Stimulated activated memory B cell treated with anti-CD40 and anti-IgM and Interleukin-4, amounts not matched to agents 10 μg/mL and 1 μg/mL and 100 μg/mL, for 72 hours (primary cell): ENCODE measurements at regions not wholly inside any gene's neighbourhood (a gene's known extent, or its start where the extent isn't known, plus 50 kb on each side); places are given as distances from the start of the nearest gene placed in this dataset.
A peak's percentile ranks its signal among the peaks of the same experiment; 100 is the strongest.
"Not testable (repeated sequence)": the region's sequence is repeated elsewhere in the genome, so short reads cannot be mapped to it uniquely, and the experiment has no call there.

Experiments used
- ATAC-seq: fragments of 150-1000 bp; cut with Tn5 transposase; 2 replicates; pipeline ENCODE4 v1.10.0; 2021
- H3K27ac Mint-ChIP-seq: one replicate; pipeline ENCODE4 v1.8.0; 2022; ENCODE audit warnings: mild to moderate bottlenecking, mixed read lengths
- H3K27me3 Mint-ChIP-seq: one replicate; pipeline ENCODE4 v1.8.0; 2022; ENCODE audit warnings: mixed read lengths
- H3K36me3 Mint-ChIP-seq: one replicate; pipeline ENCODE4 v1.8.0; 2022; ENCODE audit warnings: mixed read lengths
- H3K4me1 Mint-ChIP-seq: one replicate; pipeline ENCODE4 v1.8.0; 2022; ENCODE audit warnings: mixed read lengths
- H3K4me3 Mint-ChIP-seq: one replicate; pipeline ENCODE4 v1.8.0; 2022; ENCODE audit warnings: mild to moderate bottlenecking, moderate library complexity, mixed read lengths
- H3K9me3 Mint-ChIP-seq: one replicate; pipeline ENCODE4 v1.8.0; 2022; ENCODE audit warnings: mixed read lengths

DNA sequence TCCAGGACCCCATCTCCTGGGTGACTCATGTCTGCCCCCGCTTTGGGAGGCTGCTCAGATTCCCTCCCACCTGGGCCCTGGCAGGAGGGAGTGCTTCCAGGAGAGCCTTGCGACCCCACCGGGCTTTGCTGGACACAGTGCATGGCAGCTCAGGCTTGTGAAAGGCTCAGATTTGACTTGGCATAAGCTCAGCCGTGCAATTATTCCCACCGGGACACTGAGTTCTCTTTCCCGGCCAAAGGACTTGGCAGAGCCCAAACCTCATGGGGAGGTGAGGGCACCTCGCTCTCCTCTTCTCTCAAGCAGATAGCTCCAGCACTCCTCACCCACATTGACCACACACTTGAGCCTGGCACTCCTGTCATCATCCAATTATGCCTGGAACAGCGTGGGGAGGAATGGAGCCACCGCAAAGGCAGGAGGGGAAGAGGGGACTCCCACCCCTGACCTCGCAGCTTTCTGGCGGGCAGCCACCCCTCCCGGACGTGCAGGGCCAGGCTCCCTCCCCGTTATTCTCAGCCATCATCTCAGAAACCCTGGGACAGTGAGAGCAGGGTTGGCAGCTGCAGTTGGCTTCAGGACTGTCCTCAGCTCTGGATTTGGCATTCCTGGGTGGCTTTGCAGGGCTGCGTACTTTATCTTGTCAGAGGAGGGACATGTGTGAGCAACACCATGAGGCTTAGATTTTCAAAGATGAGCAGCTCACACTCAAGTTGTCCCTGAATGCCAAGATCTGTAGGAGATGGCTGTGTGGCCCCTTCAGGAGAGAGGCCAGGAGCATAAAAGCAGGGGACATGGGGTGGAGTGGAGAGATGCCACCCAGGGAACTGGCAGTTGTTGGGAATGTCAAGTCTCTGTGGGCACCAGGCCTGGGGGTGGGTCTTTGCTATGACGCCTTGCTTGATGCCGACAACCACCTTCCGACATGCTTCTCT is 306.2 kb downstream of the TEX29 start:
- Mint-ChIP-seq H3K4me3 (no peak overlapping the region), H3K27me3 (no peaks in the 10 kb centered on the region), H3K9me3 (peaks cover 2% of the 10 kb centered on the region), H3K4me1 (no peaks in the 10 kb centered on the region), H3K27ac (no peak overlapping the region), H3K36me3 (no peaks in the 10 kb centered on the region)
- ATAC-seq = peak; percentile 17

DNA sequence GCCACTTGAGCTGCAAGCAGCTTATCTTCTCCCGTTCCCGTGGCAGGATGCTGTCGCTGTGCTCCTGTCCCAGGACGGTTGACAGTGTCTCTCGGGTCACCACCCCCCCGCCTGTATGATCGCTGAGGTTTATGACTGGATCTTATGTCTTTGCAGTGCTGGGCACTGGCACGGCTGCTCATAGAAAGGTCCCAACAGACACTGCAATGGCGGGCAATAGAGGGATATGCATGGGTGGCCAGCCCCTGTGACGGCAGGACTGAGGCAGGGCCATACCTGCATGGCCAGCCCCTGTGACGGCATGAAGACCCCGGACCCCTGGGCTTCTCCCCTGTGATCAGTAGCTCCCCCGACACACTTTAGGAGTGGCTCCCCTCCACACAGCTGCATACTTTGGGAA is 307.2 kb downstream of the TEX29 start:
- ATAC-seq = no peak
- Mint-ChIP-seq H3K27ac (no peak overlapping the region), H3K27me3 (no peaks in the 10 kb centered on the region)

DNA sequence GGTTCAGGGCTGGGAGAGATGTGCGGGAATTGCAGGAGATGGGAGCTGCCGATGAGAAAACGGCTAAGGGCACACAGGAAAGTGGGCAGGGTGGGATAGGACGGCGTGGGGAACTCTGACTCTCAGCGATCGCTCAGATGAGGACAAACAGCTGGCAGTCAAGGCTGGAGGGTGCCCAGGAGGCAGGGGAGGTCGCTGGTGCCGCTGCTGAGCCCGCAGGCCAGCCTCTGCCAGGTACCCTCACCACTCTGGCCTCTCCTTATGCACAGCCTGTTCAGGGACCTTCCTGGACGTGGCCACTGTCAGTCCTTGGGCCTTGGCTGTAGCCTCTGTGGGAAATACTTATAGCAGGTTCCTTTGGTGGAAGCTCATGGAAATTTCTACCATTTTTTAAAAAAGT is 308.6 kb downstream of the TEX29 start:
- Mint-ChIP-seq H3K27ac (no peak overlapping the region), H3K36me3 (no peaks in the 10 kb centered on the region), H3K9me3 (peaks cover 2% of the 10 kb centered on the region), H3K27me3 (no peaks in the 10 kb centered on the region), H3K4me3 (no peak overlapping the region), H3K4me1 (no peaks in the 10 kb centered on the region)
- no peak for ATAC-seq

More for the DNA sequence above, 307.2 kb downstream of the TEX29 start:
- Mint-ChIP-seq H3K4me1 (no peaks in the 10 kb centered on the region), H3K4me3 (no peak overlapping the region), H3K36me3 (no peaks in the 10 kb centered on the region), H3K9me3 (peaks cover 2% of the 10 kb centered on the region)

DNA sequence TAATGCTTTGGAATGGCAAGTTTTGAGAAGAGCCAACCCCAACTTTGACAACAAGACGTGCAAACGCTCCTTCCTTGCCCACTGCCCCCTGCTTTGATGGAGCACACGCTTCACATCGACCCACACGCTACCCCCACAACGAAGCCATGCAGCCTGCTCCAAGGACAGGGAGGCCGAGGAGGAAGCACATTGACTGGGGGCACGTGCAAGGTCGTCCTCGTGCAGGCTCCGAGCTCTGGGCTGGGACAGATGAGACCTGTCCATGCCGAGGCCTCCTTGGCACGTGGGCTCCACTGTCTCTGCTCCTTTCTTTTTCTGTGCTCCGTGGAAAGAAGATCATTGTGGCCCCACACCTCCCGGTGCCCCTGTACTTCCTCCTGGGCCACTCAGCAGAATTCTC is 309.0 kb downstream of the TEX29 start:
- no peak overlapping the region for H3K4me3 Mint-ChIP-seq
- no peak for ATAC-seq
- peaks cover 2% of the 10 kb centered on the region for H3K9me3 Mint-ChIP-seq
- H3K4me1 Mint-ChIP-seq = no peaks in the 10 kb centered on the region
- H3K27me3 Mint-ChIP-seq = no peaks in the 10 kb centered on the region
- H3K36me3 Mint-ChIP-seq = no peaks in the 10 kb centered on the region
- H3K27ac Mint-ChIP-seq = no peak overlapping the region

DNA sequence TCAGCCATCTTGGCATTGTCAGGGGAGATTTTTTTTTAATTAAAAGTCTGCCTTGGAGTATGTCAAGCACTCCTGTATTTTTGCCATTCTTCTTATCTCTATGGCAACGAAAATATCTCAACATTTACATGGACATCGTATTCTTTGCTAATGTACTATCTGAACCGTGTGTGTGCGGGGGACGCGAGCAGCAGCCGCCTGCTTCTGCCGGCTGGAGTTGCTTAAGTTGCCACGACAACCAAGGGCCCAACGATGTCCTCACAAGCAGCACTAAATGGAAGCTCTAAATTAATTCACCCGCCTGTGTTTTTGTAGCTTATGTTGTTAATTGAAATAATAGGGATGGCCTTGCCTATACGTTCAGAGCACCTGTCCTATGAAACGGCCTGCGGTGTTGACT is 309.5 kb downstream of the TEX29 start:
- Mint-ChIP-seq H3K27ac (no peak overlapping the region), H3K36me3 (no peaks in the 10 kb centered on the region), H3K27me3 (no peaks in the 10 kb centered on the region), H3K9me3 (peaks cover 2% of the 10 kb centered on the region), H3K4me3 (no peak overlapping the region), H3K4me1 (no peaks in the 10 kb centered on the region)
- ATAC-seq = no peak

DNA sequence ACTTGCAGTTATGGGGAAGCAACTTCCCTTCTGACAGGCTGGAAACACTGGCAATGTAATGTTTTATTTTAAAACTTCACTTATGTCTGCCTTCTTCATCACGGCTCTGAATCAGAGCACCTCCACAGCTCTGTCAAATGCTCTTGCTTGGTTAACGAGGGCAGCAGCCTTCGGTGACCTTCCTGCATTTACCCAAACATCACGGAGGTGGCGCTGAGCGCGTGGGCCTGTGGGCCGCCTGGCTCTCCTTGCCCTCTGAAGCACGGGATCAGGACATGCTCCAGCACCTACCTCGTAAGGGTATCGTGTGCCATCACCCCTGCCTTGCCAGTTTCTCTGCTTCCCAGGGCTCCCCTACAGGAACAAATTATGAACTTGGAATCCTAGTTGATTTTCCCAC is 310.0 kb downstream of the TEX29 start:
- H3K36me3 Mint-ChIP-seq = no peaks in the 10 kb centered on the region
- ATAC-seq = no peak
- no peaks in the 10 kb centered on the region for H3K4me1 Mint-ChIP-seq
- no peak overlapping the region for H3K27ac Mint-ChIP-seq
- no peak overlapping the region for H3K4me3 Mint-ChIP-seq
- no peaks in the 10 kb centered on the region for H3K27me3 Mint-ChIP-seq
- peaks cover 2% of the 10 kb centered on the region for H3K9me3 Mint-ChIP-seq

DNA sequence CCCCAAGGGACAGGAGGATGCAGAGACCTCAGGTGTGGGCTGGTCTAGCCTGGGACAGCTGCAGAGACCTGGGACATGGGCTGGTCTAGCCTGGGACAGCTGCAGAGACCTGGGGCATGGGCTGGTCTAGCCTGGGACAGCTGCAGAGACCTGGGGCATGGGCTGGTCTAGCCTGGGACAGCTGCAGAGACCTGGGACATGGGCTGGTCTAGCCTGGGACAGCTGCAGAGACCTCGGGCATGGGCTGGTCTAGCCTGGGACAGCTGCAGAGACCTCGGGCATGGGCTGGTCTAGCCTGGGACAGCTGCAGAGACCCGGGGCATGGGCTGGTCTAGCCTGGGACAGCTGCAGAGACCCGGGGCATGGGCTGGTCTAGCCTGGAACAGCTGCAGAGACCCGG is 310.8 kb downstream of the TEX29 start:
- not testable (repeated sequence) for ATAC-seq, H3K4me3 Mint-ChIP-seq, H3K9me3 Mint-ChIP-seq, H3K36me3 Mint-ChIP-seq, H3K27me3 Mint-ChIP-seq, H3K27ac Mint-ChIP-seq, H3K4me1 Mint-ChIP-seq

DNA sequence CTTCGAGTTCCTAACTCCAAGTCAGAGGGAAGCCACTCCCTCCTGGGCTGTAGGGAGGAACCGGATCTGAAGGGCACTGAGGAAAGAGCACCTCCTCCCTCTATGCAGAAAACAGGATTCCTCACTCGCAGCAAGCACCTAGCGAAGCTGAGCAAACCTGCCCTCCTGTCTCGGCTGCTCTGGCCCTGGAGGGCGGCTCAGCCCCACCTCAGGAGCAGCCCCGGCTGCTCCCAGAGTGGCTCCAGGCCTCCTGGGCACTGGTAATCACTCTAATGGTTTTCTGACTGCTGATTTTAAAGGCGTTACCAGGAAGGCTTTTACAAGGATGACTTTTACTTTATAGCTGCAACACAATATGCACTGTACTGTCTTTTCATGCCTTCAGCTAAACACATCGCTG is 312.5 kb downstream of the TEX29 start:
- no peaks in the 10 kb centered on the region for H3K27me3 Mint-ChIP-seq
- H3K9me3 Mint-ChIP-seq = peaks cover 2% of the 10 kb centered on the region
- H3K27ac Mint-ChIP-seq = no peak overlapping the region
- no peak for ATAC-seq
- H3K36me3 Mint-ChIP-seq = no peaks in the 10 kb centered on the region
- H3K4me3 Mint-ChIP-seq = no peak overlapping the region
- H3K4me1 Mint-ChIP-seq = no peaks in the 10 kb centered on the region

DNA sequence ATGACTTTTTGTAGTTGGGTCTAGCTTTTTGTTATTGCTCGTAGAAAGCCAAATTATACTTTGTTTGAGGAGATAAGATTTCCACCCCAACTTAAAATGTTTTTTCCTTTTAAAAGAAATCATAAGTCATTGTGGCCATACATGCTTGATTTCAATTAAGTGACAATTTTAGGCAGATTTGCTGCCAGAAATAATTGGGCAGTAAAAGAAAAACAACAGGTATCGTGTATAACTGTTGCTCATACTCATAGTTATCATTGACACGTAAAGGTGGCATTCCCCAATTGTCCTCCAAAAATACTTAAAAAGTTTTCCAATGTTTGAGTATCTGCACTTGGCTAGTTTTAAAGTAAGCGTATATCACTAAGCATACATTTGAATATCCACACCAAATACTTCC is 313.0 kb downstream of the TEX29 start:
- Mint-ChIP-seq H3K4me3 (no peak overlapping the region), H3K36me3 (no peaks in the 10 kb centered on the region), H3K9me3 (peaks cover 2% of the 10 kb centered on the region), H3K27ac (no peak overlapping the region), H3K27me3 (no peaks in the 10 kb centered on the region), H3K4me1 (no peaks in the 10 kb centered on the region)
- ATAC-seq = no peak

DNA sequence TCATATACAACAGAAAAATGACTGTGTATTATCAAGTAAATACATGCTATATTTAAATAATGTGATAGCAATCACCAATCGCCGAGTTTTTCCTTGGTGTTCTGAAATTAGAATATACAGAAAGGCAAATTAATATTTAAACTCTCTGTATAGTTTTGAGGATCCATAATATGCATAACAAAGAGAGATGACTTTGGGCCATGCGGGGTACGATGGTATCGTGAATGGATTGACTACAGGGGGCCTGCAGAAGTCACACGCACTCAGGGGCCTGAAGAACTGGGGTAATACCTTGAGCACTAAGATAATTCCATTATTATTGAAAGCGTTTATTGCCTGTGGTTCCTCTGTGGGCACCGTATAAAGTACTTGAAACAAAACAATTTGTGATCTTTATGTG is 314.0 kb downstream of the TEX29 start:
- Mint-ChIP-seq H3K4me3 (no peak overlapping the region), H3K27me3 (no peaks in the 10 kb centered on the region), H3K27ac (no peak overlapping the region), H3K4me1 (no peaks in the 10 kb centered on the region), H3K9me3 (no peaks in the 10 kb centered on the region), H3K36me3 (no peaks in the 10 kb centered on the region)
- no peak for ATAC-seq

DNA sequence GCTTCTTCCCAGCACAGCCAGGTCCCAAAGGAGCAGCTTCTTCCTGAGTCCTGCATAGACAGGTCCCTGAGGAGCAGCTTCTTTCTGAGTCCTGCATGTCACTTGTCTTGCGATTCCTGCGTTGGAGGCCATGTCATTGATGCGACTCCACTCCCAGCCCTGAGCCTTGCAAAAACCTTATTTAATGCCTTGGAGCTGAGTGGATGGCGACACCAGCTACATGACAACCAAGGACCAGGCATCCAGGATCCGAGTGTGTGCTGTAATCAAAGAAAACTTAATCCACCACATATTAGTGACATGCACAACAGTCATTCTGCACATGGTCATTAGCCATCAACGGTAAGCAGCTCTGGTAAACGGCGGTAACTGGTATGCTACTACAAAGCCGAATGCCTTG is 315.8 kb downstream of the TEX29 start:
- Mint-ChIP-seq H3K27ac (no peak overlapping the region), H3K36me3 (no peaks in the 10 kb centered on the region), H3K4me3 (no peak overlapping the region), H3K9me3 (no peaks in the 10 kb centered on the region), H3K27me3 (no peaks in the 10 kb centered on the region), H3K4me1 (no peaks in the 10 kb centered on the region)
- ATAC-seq = no peak

DNA sequence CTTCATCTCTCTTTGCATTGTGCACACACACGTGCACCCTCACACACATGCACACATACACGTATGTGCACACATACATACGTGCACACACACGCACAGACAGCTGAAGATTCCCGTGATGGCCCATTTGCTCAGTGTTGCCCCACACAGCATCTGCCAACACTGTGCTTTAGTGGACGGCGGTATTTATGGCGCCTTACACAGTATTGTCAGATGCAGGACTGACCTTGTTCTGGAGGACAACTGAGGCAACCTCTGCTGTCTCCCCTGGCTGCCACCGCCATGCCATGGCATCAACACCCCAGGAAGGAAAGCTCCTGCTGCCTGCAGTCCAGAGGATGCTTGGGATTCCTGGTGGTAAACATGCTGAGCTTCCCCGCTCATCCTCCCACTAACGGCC is 316.4 kb downstream of the TEX29 start:
- Mint-ChIP-seq H3K36me3 (no peaks in the 10 kb centered on the region), H3K9me3 (no peaks in the 10 kb centered on the region), H3K4me3 (no peak overlapping the region), H3K4me1 (no peaks in the 10 kb centered on the region), H3K27ac (no peak overlapping the region), H3K27me3 (no peaks in the 10 kb centered on the region)
- ATAC-seq = no peak

DNA sequence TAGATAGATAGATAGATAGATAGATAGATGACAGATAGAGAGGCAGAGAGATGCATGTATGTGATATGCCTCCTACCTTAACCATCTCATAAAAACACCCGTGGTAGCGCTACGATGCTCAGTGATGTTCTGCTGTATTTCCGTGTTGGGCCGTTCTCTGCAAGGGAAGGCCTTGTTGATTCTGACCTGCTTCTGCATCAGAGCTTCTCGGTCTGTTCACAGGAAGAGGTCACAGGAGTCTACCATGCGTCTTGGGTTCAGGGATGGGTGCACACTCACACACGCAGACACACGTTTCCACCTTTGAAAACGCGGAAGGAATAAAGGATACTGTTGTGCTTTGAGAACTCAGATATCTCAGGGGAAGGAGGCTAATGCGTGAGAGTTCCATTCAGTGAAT is 316.9 kb downstream of the TEX29 start:
- no peaks in the 10 kb centered on the region for H3K36me3 Mint-ChIP-seq
- no peaks in the 10 kb centered on the region for H3K9me3 Mint-ChIP-seq
- no peaks in the 10 kb centered on the region for H3K27me3 Mint-ChIP-seq
- no peaks in the 10 kb centered on the region for H3K4me1 Mint-ChIP-seq
- H3K27ac Mint-ChIP-seq = no peak overlapping the region
- no peak overlapping the region for H3K4me3 Mint-ChIP-seq
- no peak for ATAC-seq

DNA sequence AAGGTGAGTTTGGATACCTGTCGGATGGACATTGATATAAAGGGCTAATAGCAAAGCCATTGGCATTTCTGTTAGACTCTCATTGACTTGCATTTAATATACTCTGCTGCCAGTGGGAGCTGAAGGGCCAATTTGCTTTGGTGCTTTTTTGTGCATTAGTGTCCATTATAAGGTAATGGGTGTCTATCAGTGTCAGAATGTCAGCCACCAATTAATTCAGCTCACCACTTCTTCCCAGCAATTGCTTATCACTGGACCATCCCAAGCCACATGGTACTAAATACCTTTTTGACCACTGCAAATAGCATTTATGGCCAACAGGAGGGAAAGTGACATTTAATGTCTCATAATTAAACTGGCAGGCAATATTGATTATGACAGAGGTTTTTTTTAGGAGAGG is 317.8 kb downstream of the TEX29 start:
- Mint-ChIP-seq H3K27ac (no peak overlapping the region), H3K4me3 (no peak overlapping the region), H3K36me3 (no peaks in the 10 kb centered on the region), H3K4me1 (no peaks in the 10 kb centered on the region), H3K9me3 (no peaks in the 10 kb centered on the region), H3K27me3 (no peaks in the 10 kb centered on the region)
- no peak for ATAC-seq

DNA sequence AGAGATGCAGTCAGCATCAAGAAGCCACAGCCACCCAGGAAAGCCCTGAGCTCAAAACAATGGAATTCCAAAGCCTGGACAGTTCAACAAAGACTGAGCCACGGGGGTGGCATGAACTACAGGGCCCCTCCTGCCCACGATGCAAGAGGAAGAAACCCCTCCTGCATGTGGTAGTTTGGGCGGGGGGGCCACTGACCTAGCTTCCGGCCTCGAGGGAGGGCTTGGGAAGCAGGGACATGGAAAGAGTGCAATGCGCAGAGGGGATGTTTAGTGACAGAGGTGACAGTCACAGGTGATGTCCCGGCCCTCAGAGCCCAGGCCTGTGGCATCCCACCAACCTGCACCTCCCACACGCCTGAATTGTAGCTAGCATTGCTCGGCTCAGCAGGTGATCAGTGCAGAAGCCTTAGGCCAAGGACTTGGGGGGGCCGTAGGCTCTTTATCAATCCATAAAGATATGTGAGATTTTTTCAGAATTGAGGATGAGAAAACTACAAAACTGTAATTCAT is 318.8 kb downstream of the TEX29 start:
- Mint-ChIP-seq H3K36me3 (no peaks in the 10 kb centered on the region), H3K27me3 (no peaks in the 10 kb centered on the region), H3K9me3 (no peaks in the 10 kb centered on the region), H3K27ac (no peak overlapping the region), H3K4me1 (no peaks in the 10 kb centered on the region), H3K4me3 (no peak overlapping the region)
- ATAC-seq = no peak

DNA sequence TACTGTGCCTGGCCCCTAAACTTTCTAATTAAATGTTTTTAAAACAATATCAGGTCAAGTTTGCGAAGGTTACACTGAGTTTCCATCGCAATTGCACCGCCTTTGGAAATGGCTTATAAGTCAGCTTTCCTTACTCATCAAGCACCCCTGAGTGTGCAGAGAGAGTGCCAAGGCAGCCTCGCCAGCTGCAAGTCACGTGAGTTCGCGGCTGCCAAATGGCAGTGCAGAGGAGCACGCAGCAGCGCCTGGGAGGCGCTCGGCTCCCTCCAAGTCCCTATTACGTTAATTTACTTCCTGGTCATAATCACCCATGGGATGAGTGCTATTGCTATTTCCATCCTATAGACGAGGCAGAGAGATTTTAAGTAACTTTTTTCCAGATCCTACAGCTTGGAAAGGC is 319.6 kb downstream of the TEX29 start:
- H3K4me1 Mint-ChIP-seq = no peaks in the 10 kb centered on the region
- no peaks in the 10 kb centered on the region for H3K27me3 Mint-ChIP-seq
- no peak overlapping the region for H3K27ac Mint-ChIP-seq
- ATAC-seq = no peak
- no peak overlapping the region for H3K4me3 Mint-ChIP-seq
- no peaks in the 10 kb centered on the region for H3K36me3 Mint-ChIP-seq
- no peaks in the 10 kb centered on the region for H3K9me3 Mint-ChIP-seq
